NCI-H345 treated with DMSO at 0.1 percent for 48 hours (cell line): ENCODE measurements at regions not wholly inside any gene's neighbourhood (a gene's known extent, or its start where the extent isn't known, plus 50 kb on each side); places are given as distances from the start of the nearest gene placed in this dataset.

Source experiments
- DNase-seq: peaks from one replicate; lab custom pipeline; 2025; ENCODE audit not compliant: unreplicated experiment; lab: John Stamatoyannopoulos, UW

- DNase-seq: no peak
Measured at GRCh38 chr2:136222862-136223261, 104.9 kb upstream of the CXCR4 start.

- DNase-seq: no peak
Measured at GRCh38 chr2:136221026-136221425, 103.1 kb upstream of the CXCR4 start.

- no peak for DNase-seq
Measured at GRCh38 chr2:136219963-136220362, 102.0 kb upstream of the CXCR4 start.

GRCh38 chr2:136219341-136219740 lies 101.4 kb upstream of the CXCR4 start:
- no peak for DNase-seq

- no peak for DNase-seq
Measured at GRCh38 chr2:136217996-136218395, 100.0 kb upstream of the CXCR4 start.

- no peak for DNase-seq
Measured at GRCh38 chr2:136215908-136216472, 98.0 kb upstream of the CXCR4 start.

GRCh38 chr2:136215449-136215848 lies 97.5 kb upstream of the CXCR4 start:
- DNase-seq: no peak

- DNase-seq: no peak
Measured at GRCh38 chr2:136214307-136215200, 96.6 kb upstream of the CXCR4 start.

GRCh38 chr2:136213836-136214235 lies 95.9 kb upstream of the CXCR4 start:
- DNase-seq: no peak

- DNase-seq: no peak
Measured at GRCh38 chr2:136212426-136213378, 94.8 kb upstream of the CXCR4 start.

- no peak for DNase-seq
Measured at GRCh38 chr2:136211701-136212100, 93.8 kb upstream of the CXCR4 start.

- no peak for DNase-seq
Measured at GRCh38 chr2:136210822-136211221, 92.9 kb upstream of the CXCR4 start.

GRCh38 chr2:136210455-136210805 lies 92.5 kb upstream of the CXCR4 start:
- no peak for DNase-seq

- no peak for DNase-seq
Measured at GRCh38 chr2:136209561-136210454, 91.9 kb upstream of the CXCR4 start.

GRCh38 chr2:136208682-136209420 lies 90.9 kb upstream of the CXCR4 start:
- no peak for DNase-seq

- no peak for DNase-seq
Measured at GRCh38 chr2:136207665-136208064, 89.7 kb upstream of the CXCR4 start.

GRCh38 chr2:136207030-136207623 lies 89.2 kb upstream of the CXCR4 start:
- DNase-seq: no peak

- peak; percentile 77 for DNase-seq
Measured at GRCh38 chr2:136206613-136207012, 88.7 kb upstream of the CXCR4 start.

- DNase-seq: no peak
Measured at GRCh38 chr2:136205615-136206014, 87.7 kb upstream of the CXCR4 start.
